ENCODE measurements at regions not wholly inside any gene's neighbourhood (a gene's known extent, or its start where the extent isn't known, plus 50 kb on each side); places are given as distances from the start of the nearest gene placed in this dataset.

DNA sequence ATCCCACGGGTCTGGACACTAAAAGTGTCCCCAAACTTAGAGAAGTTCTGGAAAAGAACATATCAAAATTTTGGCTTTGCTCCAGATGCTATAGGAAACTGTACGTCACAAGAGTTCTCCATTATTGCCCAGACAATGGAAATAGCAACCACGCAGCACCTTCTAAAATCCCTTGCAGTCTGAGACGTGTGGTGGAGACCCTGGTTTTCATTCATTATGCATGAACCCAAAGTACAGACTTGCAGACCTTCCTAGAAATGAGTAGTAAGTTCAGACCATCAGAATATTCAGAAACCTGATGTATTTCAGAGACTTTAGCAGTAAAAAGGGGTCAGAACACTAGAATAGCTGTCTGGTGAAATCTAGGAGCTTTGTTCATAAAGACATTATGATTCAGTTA, 50.0 kb upstream of the BCL2L14 start:
- no TSS peak for BruUV-seq (replicated peaks)
- Histone ChIP-seq H3K27ac (ENCODE audit: insufficient read depth, low read length) (no peak overlapping the region), H3K4me1 (ENCODE audit: control insufficient read depth, insufficient read depth, low read length) (no peaks in the 10 kb centered on the region), H3K4me2 (ENCODE audit: low read depth, low read length) (no peak overlapping the region), H2BK20ac (ENCODE audit: low read depth, low read length) (no peak overlapping the region), H3K23ac (ENCODE audit: low read depth, low read length) (no peak overlapping the region), H2AK5ac (ENCODE audit: low read depth, low read length) (no peak overlapping the region), H3K4ac (ENCODE audit: low read depth, low read length) (no peak overlapping the region), H3K36me3 (ENCODE audit: control insufficient read depth, insufficient read depth, low read length) (no peaks in the 10 kb centered on the region), H4K20me1 (ENCODE audit: insufficient read depth, low read length) (no peaks in the 10 kb centered on the region), H3K9me3 (ENCODE audit: control insufficient read depth, insufficient read depth, low read length) (no peaks in the 10 kb centered on the region), H3K9me1 (ENCODE audit: insufficient read depth, low read length) (peaks cover 3% of the 10 kb centered on the region; the same call in 1 of the 2 replicates), H3K18ac (ENCODE audit: low read depth, low read length) (no peak overlapping the region), H2AK9ac (replicated peaks; ENCODE audit: low read depth, low read length, poor library complexity) (no peak overlapping the region), H3K4me3 (ENCODE audit: insufficient read depth, low read depth, low read length) (no peak overlapping the region), H3K56ac (ENCODE audit: extremely low read depth, insufficient read depth, low read length) (no peak overlapping the region), H3K9ac (ENCODE audit: low read depth, low read length) (no peak overlapping the region), H2BK15ac (ENCODE audit: low read depth, low read length) (no peak overlapping the region), H4K8ac (ENCODE audit: low read depth in 2 of 2, low read length in 2 of 2) (no peak overlapping the region), H4K91ac (ENCODE audit: insufficient read depth, low read depth, low read length) (no peak overlapping the region), H2AFZ (replicated peaks; ENCODE audit: low read length, poor library complexity) (no peak overlapping the region), H3K14ac (replicated peaks; ENCODE audit: low read depth, low read length) (no peak overlapping the region), H4K5ac (ENCODE audit: low read depth, low read length) (no peak overlapping the region), H3K27me3 (ENCODE audit: control insufficient read depth, insufficient read depth, low read length) (peaks cover 16% of the 10 kb centered on the region), H2BK5ac (ENCODE audit: low read depth, low read length, poor library complexity, severe bottlenecking) (no peak overlapping the region), H3K79me1 (ENCODE audit: low read depth in 1 of 2, low read length in 2 of 2) (no peaks in the 10 kb centered on the region), H2BK120ac (ENCODE audit: low read depth, low read length) (no peak overlapping the region)
- intact Hi-C loops (cut with micrococcal nuclease) (loop anchor here (1.0 kb wide), 1 partner anchor 27 kb away; no protein-coding TSS in a partner anchor), in situ Hi-C loops (cut with MboI; ENCODE audit: low sequenced_read_pairs) (no loop called here), dilution Hi-C loops (cut with HindIII; ENCODE audit: low sequenced_read_pairs, unreplicated experiment) (no loop called here)
- ChIA-PET POLR2A (ENCODE audit: unreplicated experiment) (no interaction called here), CTCF (no interaction called here)
- WGBS, 2 experiments (ENCODE audit: extremely low coverage in 2 of 2, insufficient read length in 1 of 2), result 95% methylated on average over 3 of the region's 4 CpGs; no CpG with 5 or more reads in 1 of the 2 experiments
- DNase-seq (no peak), ATAC-seq (ENCODE audit: low read depth) (no peak)
- TF ChIP-seq RAD21 (IDR thresholded peaks at IDR 0.05; ENCODE audit: low read length) (no peak), MAZ (IDR thresholded peaks at IDR 0.05; ENCODE audit: borderline replicate concordance, low read depth, low read length) (no peak), BHLHE40 (IDR thresholded peaks at IDR 0.05; ENCODE audit: low read depth, low read length) (no peak), NFE2L2 (IDR thresholded peaks at IDR 0.05; ENCODE audit: low read depth, low read length) (no peak), SMC3 (IDR thresholded peaks at IDR 0.05; ENCODE audit: low read depth, low read length) (no peak), MXI1 (IDR thresholded peaks at IDR 0.05; ENCODE audit: borderline replicate concordance, low read depth, low read length) (no peak)
- TF ChIP-seq, protein P1, sequence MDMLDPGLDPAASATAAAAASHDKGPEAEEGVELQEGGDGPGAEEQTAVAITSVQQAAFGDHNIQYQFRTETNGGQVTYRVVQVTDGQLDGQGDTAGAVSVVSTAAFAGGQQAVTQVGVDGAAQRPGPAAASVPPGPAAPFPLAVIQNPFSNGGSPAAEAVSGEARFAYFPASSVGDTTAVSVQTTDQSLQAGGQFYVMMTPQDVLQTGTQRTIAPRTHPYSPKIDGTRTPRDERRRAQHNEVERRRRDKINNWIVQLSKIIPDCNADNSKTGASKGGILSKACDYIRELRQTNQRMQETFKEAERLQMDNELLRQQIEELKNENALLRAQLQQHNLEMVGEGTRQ (IDR thresholded peaks at IDR 0.05; ENCODE audit: low read depth, low read length), result no peak
- TF ChIP-seq, protein P2, sequence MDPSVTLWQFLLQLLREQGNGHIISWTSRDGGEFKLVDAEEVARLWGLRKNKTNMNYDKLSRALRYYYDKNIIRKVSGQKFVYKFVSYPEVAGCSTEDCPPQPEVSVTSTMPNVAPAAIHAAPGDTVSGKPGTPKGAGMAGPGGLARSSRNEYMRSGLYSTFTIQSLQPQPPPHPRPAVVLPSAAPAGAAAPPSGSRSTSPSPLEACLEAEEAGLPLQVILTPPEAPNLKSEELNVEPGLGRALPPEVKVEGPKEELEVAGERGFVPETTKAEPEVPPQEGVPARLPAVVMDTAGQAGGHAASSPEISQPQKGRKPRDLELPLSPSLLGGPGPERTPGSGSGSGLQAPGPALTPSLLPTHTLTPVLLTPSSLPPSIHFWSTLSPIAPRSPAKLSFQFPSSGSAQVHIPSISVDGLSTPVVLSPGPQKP (IDR thresholded peaks at IDR 0.05; ENCODE audit: borderline replicate concordance, low read depth, low read length), result no peak

All from IMR-90 (cell line).